Esophagus squamous epithelium (tissue), 4 donors: ENCODE measurements at regions not wholly inside any gene's neighbourhood (a gene's known extent, or its start where the extent isn't known, plus 50 kb on each side); places are given as distances from the start of the nearest gene placed in this dataset.

Source experiments
- POLR2A ChIP-seq, 4 donors: fragments of 450-650 bp; IDR thresholded peaks; one replicate each; pipeline ENCODE4 v1.6.1; 2017; ENCODE audit warnings: antibody characterized with exemption in 4 of 4, mild to moderate bottlenecking in 4 of 4, moderate library complexity in 3 of 4
- TF ChIP-seq, protein P1 (sequence below), 6 experiments: fragments of 450-650 bp in 4 of 6; fragments of 200-600 bp in 2 of 6; sonication (generic) in 2 of 6; IDR thresholded peaks; one replicate each; pipeline ENCODE4 v1.5.1; 2016 to 2019; ENCODE audit warnings: antibody characterized with exemption in 6 of 6, mild to moderate bottlenecking in 4 of 6, moderate library complexity in 4 of 6

DNA sequence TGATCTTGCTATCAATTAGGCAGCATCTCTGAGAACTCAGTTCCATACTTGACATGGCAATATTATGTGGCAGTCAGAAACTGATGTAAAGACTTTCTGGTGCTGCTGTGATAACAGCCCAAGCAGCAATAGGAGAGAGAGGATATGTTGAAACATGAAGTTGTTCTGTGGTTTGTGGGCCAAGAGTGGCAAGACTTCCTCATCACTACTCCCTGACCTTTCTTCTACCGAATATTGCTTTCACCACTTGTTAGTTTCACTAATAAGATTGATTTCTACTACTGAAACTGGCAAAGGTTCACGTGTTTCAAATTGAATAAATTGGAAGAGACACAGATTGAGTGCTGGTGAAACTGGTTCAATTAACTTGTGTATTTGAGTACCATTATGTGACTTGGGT lies 852.6 kb upstream of the RAG2 start:
- TF ChIP-seq, protein P1, sequence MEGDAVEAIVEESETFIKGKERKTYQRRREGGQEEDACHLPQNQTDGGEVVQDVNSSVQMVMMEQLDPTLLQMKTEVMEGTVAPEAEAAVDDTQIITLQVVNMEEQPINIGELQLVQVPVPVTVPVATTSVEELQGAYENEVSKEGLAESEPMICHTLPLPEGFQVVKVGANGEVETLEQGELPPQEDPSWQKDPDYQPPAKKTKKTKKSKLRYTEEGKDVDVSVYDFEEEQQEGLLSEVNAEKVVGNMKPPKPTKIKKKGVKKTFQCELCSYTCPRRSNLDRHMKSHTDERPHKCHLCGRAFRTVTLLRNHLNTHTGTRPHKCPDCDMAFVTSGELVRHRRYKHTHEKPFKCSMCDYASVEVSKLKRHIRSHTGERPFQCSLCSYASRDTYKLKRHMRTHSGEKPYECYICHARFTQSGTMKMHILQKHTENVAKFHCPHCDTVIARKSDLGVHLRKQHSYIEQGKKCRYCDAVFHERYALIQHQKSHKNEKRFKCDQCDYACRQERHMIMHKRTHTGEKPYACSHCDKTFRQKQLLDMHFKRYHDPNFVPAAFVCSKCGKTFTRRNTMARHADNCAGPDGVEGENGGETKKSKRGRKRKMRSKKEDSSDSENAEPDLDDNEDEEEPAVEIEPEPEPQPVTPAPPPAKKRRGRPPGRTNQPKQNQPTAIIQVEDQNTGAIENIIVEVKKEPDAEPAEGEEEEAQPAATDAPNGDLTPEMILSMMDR (IDR thresholded peaks at IDR 0.05): no peak
- no peak for TF ChIP-seq POLR2A (IDR thresholded peaks at IDR 0.05)
